HepG2 (cell line): ENCODE measurements at regions not wholly inside any gene's neighbourhood (a gene's known extent, or its start where the extent isn't known, plus 50 kb on each side); places are given as distances from the start of the nearest gene placed in this dataset.

ENCODE experiments used
- E2F5 ChIP-seq: sonication (generic); formaldehyde crosslinking; conservative IDR thresholded peaks from 2 replicates; pipeline ENCODE4 v1.4.0; 2020; ENCODE audit warnings: missing genetic modification reagents
- FIP1L1 ChIP-seq: fragments of 200-400 bp; formaldehyde crosslinking; IDR thresholded peaks from 2 replicates; pipeline ENCODE4 v1.6.1; 2018; ENCODE audit warnings: low read depth, mild to moderate bottlenecking, low read length, moderate library complexity, borderline replicate concordance; ENCODE audit not compliant: insufficient read depth
- HDAC2 ChIP-seq: sonication (generic); formaldehyde crosslinking; IDR thresholded peaks from 2 replicates; pipeline ENCODE4 v1.4.0; 2020; ENCODE audit warnings: missing genetic modification reagents
- KDM6A ChIP-seq: IDR thresholded peaks from 2 replicates; pipeline ENCODE4 v1.6.1; 2016; ENCODE audit warnings: low read depth
- KLF12 ChIP-seq: sonication (generic); formaldehyde crosslinking; IDR thresholded peaks from 2 replicates; pipeline ENCODE4 v1.4.0; 2020; ENCODE audit warnings: missing genetic modification reagents, borderline replicate concordance
- MXD3 ChIP-seq: IDR thresholded peaks from 2 replicates; pipeline ENCODE4 v1.6.1; 2016; ENCODE audit warnings: mild to moderate bottlenecking, missing biosample characterization, missing genetic modification reagents
- PBX2 ChIP-seq: IDR thresholded peaks from 2 replicates; pipeline ENCODE4 v1.6.1; 2016; ENCODE audit warnings: control low read depth
- RFXAP ChIP-seq: sonication (generic); formaldehyde crosslinking; IDR thresholded peaks from 2 replicates; pipeline ENCODE4 v1.4.0; 2020; ENCODE audit warnings: missing genetic modification reagents, borderline replicate concordance
- TCF7 ChIP-seq: sonication (generic); IDR thresholded peaks from 2 replicates; pipeline ENCODE4 v1.6.1; 2016; ENCODE audit warnings: antibody characterized with exemption, low read depth
- ZKSCAN5 ChIP-seq: sonication (generic); formaldehyde crosslinking; IDR thresholded peaks from 2 replicates; pipeline ENCODE4 v1.5.1; 2020; ENCODE audit warnings: mild to moderate bottlenecking, missing genetic modification reagents
- ZNF562 ChIP-seq: sonication (generic); formaldehyde crosslinking; IDR thresholded peaks from 2 replicates; pipeline ENCODE4 v1.8.0; 2022; ENCODE audit warnings: missing genetic modification reagents, borderline replicate concordance
- ZNF619 ChIP-seq: sonication (generic); formaldehyde crosslinking; IDR thresholded peaks from 2 replicates; pipeline ENCODE4 v1.4.0; 2020; ENCODE audit warnings: mild to moderate bottlenecking, missing genetic modification reagents
- ZNF737 ChIP-seq: sonication (generic); formaldehyde crosslinking; IDR thresholded peaks from 2 replicates; pipeline ENCODE4 v1.5.0; 2020; ENCODE audit warnings: missing genetic modification reagents, mild to moderate bottlenecking, borderline replicate concordance
- ZNF746 ChIP-seq: sonication (generic); formaldehyde crosslinking; IDR thresholded peaks from 2 replicates; pipeline ENCODE4 v1.8.0; 2022; ENCODE audit warnings: mild to moderate bottlenecking, missing genetic modification reagents
- ZNF878 ChIP-seq: sonication (generic); formaldehyde crosslinking; IDR thresholded peaks from 2 replicates; pipeline ENCODE4 v1.8.1; 2023; ENCODE audit warnings: mild to moderate bottlenecking, missing genetic modification reagents, moderate library complexity
- ZSCAN22 ChIP-seq: sonication (generic); formaldehyde crosslinking; IDR thresholded peaks from 2 replicates; pipeline ENCODE4 v1.4.0; 2020; ENCODE audit warnings: mild to moderate bottlenecking, missing genetic modification reagents
- TF ChIP-seq, protein P1 (sequence below): sonication (generic); formaldehyde crosslinking; IDR thresholded peaks from 2 replicates; pipeline ENCODE4 v1.5.1; 2020; ENCODE audit warnings: mild to moderate bottlenecking, moderate library complexity, missing genetic modification reagents
- TF ChIP-seq, protein P2 (sequence below): sonication (generic); formaldehyde crosslinking; conservative IDR thresholded peaks from 2 replicates; pipeline ENCODE4 v1.4.0; 2020; ENCODE audit warnings: missing genetic modification reagents
- TF ChIP-seq, protein P3 (sequence below): sonication (generic); formaldehyde crosslinking; IDR thresholded peaks from 2 replicates; pipeline ENCODE4 v1.4.0; 2020; ENCODE audit warnings: missing genetic modification reagents, borderline replicate concordance

DNA sequence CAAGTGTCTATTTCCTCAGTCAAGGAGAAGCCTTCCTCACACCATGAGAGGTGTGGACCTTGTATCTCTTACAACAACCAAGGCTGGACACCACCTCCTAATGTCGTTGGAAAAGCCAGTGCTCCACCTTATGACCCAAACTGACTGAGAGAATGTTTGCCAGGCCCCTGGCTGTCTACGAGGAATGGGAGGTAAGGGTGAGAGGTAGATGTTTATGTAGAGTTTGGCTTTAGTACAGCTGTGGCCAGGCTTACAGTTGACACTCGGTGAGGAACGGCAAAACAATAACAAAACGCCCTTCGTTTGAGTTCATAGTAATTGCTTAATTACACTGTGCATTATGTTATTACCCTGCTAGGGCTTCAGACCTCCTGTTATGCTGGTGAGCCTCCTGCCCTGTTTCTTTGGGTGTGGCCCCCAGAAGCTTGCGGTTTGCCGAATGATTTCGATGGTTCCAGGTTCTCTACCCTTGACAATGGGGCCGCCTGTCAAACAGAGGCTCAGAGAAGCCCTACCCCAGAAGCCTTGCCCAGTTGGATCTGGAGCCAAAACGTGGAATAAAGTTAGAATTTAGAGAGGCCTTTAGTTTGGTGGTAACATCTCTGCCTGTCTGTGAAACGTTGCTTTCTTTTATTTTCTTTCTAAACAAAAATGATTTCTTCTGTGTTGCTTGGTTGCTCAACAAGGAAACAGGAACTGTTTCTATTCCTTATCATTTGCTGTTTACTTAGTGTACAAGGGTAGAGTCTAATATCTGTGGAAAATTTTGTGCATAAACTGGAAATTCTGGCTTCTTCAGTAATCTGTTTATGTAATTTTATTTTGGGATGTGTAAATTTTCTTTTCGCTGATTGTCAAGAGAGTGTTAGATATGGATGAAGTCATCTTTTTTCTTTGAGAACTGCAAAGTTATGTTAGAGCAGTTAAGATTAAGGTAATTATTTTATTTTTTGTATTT lies 60.4 kb upstream of the FOXQ1 start (continued):
- TF ChIP-seq KDM6A (CRISPR knock-in tag), result 0 out of 2 replicates have a peak, but pooled peaks have one; percentile 29
- no peak for TF ChIP-seq RFXAP (CRISPR knock-in tag)
- TF ChIP-seq ZNF737 (CRISPR knock-in tag), result no peak
- TF ChIP-seq PBX2 (CRISPR knock-in tag), result no peak
- TF ChIP-seq, protein P1, sequence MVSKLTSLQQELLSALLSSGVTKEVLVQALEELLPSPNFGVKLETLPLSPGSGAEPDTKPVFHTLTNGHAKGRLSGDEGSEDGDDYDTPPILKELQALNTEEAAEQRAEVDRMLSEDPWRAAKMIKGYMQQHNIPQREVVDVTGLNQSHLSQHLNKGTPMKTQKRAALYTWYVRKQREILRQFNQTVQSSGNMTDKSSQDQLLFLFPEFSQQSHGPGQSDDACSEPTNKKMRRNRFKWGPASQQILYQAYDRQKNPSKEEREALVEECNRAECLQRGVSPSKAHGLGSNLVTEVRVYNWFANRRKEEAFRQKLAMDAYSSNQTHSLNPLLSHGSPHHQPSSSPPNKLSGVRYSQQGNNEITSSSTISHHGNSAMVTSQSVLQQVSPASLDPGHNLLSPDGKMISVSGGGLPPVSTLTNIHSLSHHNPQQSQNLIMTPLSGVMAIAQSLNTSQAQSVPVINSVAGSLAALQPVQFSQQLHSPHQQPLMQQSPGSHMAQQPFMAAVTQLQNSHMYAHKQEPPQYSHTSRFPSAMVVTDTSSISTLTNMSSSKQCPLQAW (CRISPR knock-in tag), result 0 out of 2 replicates have a peak, but pooled peaks have one; percentile 31
- TF ChIP-seq, protein P2, sequence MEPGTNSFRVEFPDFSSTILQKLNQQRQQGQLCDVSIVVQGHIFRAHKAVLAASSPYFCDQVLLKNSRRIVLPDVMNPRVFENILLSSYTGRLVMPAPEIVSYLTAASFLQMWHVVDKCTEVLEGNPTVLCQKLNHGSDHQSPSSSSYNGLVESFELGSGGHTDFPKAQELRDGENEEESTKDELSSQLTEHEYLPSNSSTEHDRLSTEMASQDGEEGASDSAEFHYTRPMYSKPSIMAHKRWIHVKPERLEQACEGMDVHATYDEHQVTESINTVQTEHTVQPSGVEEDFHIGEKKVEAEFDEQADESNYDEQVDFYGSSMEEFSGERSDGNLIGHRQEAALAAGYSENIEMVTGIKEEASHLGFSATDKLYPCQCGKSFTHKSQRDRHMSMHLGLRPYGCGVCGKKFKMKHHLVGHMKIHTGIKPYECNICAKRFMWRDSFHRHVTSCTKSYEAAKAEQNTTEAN, result peak; percentile 65
- no peak for TF ChIP-seq KLF12
- no peak for TF ChIP-seq ZKSCAN5 (CRISPR knock-in tag)
- TF ChIP-seq ZNF746, result no peak
- TF ChIP-seq ZNF878 (CRISPR knock-in tag), result no peak
- TF ChIP-seq ZNF562 (CRISPR knock-in tag), result no peak
- TF ChIP-seq E2F5 (CRISPR knock-in tag), result no peak
- TF ChIP-seq, protein P3, sequence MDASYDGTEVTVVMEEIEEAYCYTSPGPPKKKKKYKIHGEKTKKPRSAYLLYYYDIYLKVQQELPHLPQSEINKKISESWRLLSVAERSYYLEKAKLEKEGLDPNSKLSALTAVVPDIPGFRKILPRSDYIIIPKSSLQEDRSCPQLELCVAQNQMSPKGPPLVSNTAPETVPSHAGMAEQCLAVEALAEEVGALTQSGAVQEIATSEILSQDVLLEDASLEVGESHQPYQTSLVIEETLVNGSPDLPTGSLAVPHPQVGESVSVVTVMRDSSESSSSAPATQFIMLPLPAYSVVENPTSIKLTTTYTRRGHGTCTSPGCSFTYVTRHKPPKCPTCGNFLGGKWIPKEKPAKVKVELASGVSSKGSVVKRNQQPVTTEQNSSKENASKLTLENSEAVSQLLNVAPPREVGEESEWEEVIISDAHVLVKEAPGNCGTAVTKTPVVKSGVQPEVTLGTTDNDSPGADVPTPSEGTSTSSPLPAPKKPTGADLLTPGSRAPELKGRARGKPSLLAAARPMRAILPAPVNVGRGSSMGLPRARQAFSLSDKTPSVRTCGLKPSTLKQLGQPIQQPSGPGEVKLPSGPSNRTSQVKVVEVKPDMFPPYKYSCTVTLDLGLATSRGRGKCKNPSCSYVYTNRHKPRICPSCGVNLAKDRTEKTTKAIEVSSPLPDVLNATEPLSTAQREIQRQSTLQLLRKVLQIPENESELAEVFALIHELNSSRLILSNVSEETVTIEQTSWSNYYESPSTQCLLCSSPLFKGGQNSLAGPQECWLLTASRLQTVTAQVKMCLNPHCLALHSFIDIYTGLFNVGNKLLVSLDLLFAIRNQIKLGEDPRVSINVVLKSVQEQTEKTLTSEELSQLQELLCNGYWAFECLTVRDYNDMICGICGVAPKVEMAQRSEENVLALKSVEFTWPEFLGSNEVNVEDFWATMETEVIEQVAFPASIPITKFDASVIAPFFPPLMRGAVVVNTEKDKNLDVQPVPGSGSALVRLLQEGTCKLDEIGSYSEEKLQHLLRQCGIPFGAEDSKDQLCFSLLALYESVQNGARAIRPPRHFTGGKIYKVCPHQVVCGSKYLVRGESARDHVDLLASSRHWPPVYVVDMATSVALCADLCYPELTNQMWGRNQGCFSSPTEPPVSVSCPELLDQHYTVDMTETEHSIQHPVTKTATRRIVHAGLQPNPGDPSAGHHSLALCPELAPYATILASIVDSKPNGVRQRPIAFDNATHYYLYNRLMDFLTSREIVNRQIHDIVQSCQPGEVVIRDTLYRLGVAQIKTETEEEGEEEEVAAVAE (CRISPR knock-in tag), result no peak
- peak; percentile 8; the same call in 1 of the 2 replicates for TF ChIP-seq HDAC2 (CRISPR knock-in tag)
- TF ChIP-seq FIP1L1, result no peak
- TF ChIP-seq ZNF619 (CRISPR knock-in tag), result no peak
- TF ChIP-seq MXD3 (CRISPR knock-in tag), result no peak
- TF ChIP-seq TCF7, result no peak
- TF ChIP-seq ZSCAN22 (CRISPR knock-in tag), result no peak
